Suprapubic skin (tissue), 3 donors: ENCODE measurements at regions not wholly inside any gene's neighbourhood (a gene's known extent, or its start where the extent isn't known, plus 50 kb on each side); places are given as distances from the start of the nearest gene placed in this dataset.

Source experiments
- POLR2A ChIP-seq, 2 donors: fragments of 450-650 bp; IDR thresholded peaks; one replicate each; pipeline ENCODE4 v1.6.1; 2017; ENCODE audit warnings: antibody characterized with exemption in 2 of 2, mild to moderate bottlenecking in 2 of 2, moderate library complexity in 2 of 2
- TF ChIP-seq, protein P1 (sequence below), 2 donors: fragments of 200-600 bp in 1 of 2; fragments of 450-650 bp in 1 of 2; sonication (generic) in 1 of 2; IDR thresholded peaks; one replicate each; pipeline ENCODE4 v1.5.1; 2016 to 2019; ENCODE audit warnings: antibody characterized with exemption in 2 of 2, mild to moderate bottlenecking in 1 of 2, moderate library complexity in 1 of 2

DNA sequence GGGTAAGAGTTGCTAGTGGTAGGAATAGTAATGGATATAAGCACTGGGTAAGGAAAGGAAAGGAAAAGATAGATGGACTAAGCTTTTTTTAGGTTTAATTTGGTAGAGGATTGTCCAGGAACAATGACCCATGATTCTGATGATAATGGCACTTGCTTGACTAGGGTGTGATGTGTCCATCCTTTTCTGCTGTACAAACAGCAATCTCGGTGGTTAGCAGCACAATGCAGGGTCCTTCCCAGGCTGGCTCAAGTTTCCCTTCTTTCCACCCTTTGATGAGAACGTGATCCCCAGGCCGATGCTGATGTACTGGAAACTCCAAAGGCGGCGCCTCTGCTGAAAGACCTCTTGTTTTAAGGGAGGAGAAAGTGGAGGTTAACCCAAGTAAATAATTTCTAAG lies 105.3 kb downstream of the TMEM167A start:
- no peak for TF ChIP-seq POLR2A (IDR thresholded peaks at IDR 0.05)
- TF ChIP-seq, protein P1, sequence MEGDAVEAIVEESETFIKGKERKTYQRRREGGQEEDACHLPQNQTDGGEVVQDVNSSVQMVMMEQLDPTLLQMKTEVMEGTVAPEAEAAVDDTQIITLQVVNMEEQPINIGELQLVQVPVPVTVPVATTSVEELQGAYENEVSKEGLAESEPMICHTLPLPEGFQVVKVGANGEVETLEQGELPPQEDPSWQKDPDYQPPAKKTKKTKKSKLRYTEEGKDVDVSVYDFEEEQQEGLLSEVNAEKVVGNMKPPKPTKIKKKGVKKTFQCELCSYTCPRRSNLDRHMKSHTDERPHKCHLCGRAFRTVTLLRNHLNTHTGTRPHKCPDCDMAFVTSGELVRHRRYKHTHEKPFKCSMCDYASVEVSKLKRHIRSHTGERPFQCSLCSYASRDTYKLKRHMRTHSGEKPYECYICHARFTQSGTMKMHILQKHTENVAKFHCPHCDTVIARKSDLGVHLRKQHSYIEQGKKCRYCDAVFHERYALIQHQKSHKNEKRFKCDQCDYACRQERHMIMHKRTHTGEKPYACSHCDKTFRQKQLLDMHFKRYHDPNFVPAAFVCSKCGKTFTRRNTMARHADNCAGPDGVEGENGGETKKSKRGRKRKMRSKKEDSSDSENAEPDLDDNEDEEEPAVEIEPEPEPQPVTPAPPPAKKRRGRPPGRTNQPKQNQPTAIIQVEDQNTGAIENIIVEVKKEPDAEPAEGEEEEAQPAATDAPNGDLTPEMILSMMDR (IDR thresholded peaks at IDR 0.05): no peak
